Liver (tissue), 8 donors: ENCODE measurements at regions not wholly inside any gene's neighbourhood (a gene's known extent, or its start where the extent isn't known, plus 50 kb on each side); places are given as distances from the start of the nearest gene placed in this dataset.

ENCODE experiments used
- DNase-seq: peaks from one replicate; pipeline ENCODE4 v3.0.0-alpha.2; 2017; ENCODE audit warnings: low spot score
- H3K27ac ChIP-seq, 2 donors: one replicate each; pipeline ENCODE4 v1.7.0; 2013; ENCODE audit warnings: inconsistent platforms in 2 of 2, low read length in 2 of 2, control low read depth in 1 of 2, low read depth in 1 of 2, mild to moderate bottlenecking in 1 of 2
- H3K27me3 ChIP-seq, 4 donors: one replicate each; pipeline versions ENCODE4 v1.6.1 to v1.7.0; 2013; ENCODE audit warnings: low read length in 3 of 4, inconsistent platforms in 1 of 4, mild to moderate bottlenecking in 1 of 4, moderate library complexity in 1 of 4; ENCODE audit not compliant: control insufficient read depth in 4 of 4, insufficient read depth in 4 of 4
- H3K36me3 ChIP-seq, 4 donors: one replicate each; pipeline versions ENCODE4 v1.6.1 to v1.7.0; 2013; ENCODE audit warnings: low read length in 3 of 4, mild to moderate bottlenecking in 3 of 4, low read depth in 1 of 4, moderate library complexity in 1 of 4; ENCODE audit not compliant: control insufficient read depth in 4 of 4, insufficient read depth in 3 of 4
- H3K4me1 ChIP-seq, 4 donors: one replicate each; pipeline versions ENCODE4 v1.6.1 to v1.7.0; 2013; ENCODE audit warnings: low read length in 3 of 4, mild to moderate bottlenecking in 3 of 4, moderate library complexity in 1 of 4; ENCODE audit not compliant: control insufficient read depth in 4 of 4, insufficient read depth in 4 of 4
- H3K4me3 ChIP-seq, 3 donors: one replicate each; pipeline versions ENCODE4 v1.6.1 to v1.7.0; 2013; ENCODE audit warnings: low read length in 3 of 3, control low read depth in 1 of 3, low read depth in 1 of 3, mild to moderate bottlenecking in 1 of 3
- H3K9ac ChIP-seq, 2 donors: one replicate each; pipeline ENCODE4 v1.7.0; 2013; ENCODE audit warnings: low read length in 2 of 2, mild to moderate bottlenecking in 2 of 2, moderate library complexity in 2 of 2, control low read depth in 1 of 2, low read depth in 1 of 2
- H3K9me3 ChIP-seq, 4 donors: one replicate each; pipeline versions ENCODE4 v1.6.1 to v1.7.0; 2013; ENCODE audit warnings: low read length in 3 of 4; ENCODE audit not compliant: control insufficient read depth in 4 of 4
- FOXA1 ChIP-seq: IDR thresholded peaks from 2 replicates; pipeline ENCODE4 v1.6.1; 2016; ENCODE audit warnings: antibody characterized with exemption
- FOXA2 ChIP-seq: IDR thresholded peaks from 2 replicates; pipeline ENCODE4 v1.6.1; 2016; ENCODE audit warnings: antibody characterized with exemption
- GABPA ChIP-seq, 2 donors: IDR thresholded peaks in 1 of 2; conservative IDR thresholded peaks in 1 of 2; 2 replicates each; pipeline ENCODE4 v1.6.1; 2016; ENCODE audit warnings: antibody characterized with exemption in 2 of 2, mild to moderate bottlenecking in 1 of 2, moderate library complexity in 1 of 2
- HNF4A ChIP-seq, 2 donors: conservative IDR thresholded peaks; 2 replicates each; pipeline ENCODE4 v1.6.1; 2016; ENCODE audit warnings: antibody characterized with exemption in 2 of 2, mild to moderate bottlenecking in 2 of 2
- HNF4G ChIP-seq: IDR thresholded peaks from 2 replicates; pipeline ENCODE4 v1.6.1; 2016; ENCODE audit warnings: antibody characterized with exemption
- RAD21 ChIP-seq, 2 donors: IDR thresholded peaks; 2 replicates each; pipeline ENCODE4 v1.6.1; 2016; ENCODE audit warnings: antibody characterized with exemption in 2 of 2, mild to moderate bottlenecking in 2 of 2
- RXRA ChIP-seq, 2 donors: IDR thresholded peaks; 2 replicates each; pipeline ENCODE4 v1.6.1; 2017 to 2018; ENCODE audit warnings: antibody characterized with exemption in 2 of 2, mild to moderate bottlenecking in 1 of 2
- SP1 ChIP-seq: IDR thresholded peaks from 2 replicates; pipeline ENCODE4 v1.6.1; 2018; ENCODE audit warnings: antibody characterized with exemption, mild to moderate bottlenecking
- TAF1 ChIP-seq: conservative IDR thresholded peaks from 2 replicates; pipeline ENCODE4 v1.6.1; 2016; ENCODE audit warnings: antibody characterized with exemption, mild to moderate bottlenecking
- YY1 ChIP-seq: IDR thresholded peaks from 2 replicates; pipeline ENCODE4 v1.6.1; 2016; ENCODE audit warnings: antibody characterized with exemption, mild to moderate bottlenecking
- WGBS: extraction: QIAGEN DNeasy Blood & Tissue Kit; methylation state at CpG from one replicate; pipeline ENCODE4 v1.1.7; 2013; 5-methylcytosine and 5-hydroxymethylcytosine counted together
- TF ChIP-seq, protein P1 (sequence below): IDR thresholded peaks from 2 replicates; pipeline ENCODE4 v1.6.1; 2016; ENCODE audit warnings: antibody characterized with exemption
- TF ChIP-seq, protein P2 (sequence below): fragments of 150-350 bp; IDR thresholded peaks from 2 replicates; pipeline ENCODE4 v1.5.1; 2017; ENCODE audit warnings: improper control_type of control experiment, low read depth, low read length; ENCODE audit not compliant: missing input control
- TF ChIP-seq, protein P3 (sequence below): IDR thresholded peaks from 2 replicates; pipeline ENCODE4 v1.6.1; 2016; ENCODE audit warnings: antibody characterized with exemption, mild to moderate bottlenecking
- donor health status: healthy.
- donor health status: healthy.
- donor health status: healthy.
- donor health status: healthy.
- donor health status: healthy.

DNA sequence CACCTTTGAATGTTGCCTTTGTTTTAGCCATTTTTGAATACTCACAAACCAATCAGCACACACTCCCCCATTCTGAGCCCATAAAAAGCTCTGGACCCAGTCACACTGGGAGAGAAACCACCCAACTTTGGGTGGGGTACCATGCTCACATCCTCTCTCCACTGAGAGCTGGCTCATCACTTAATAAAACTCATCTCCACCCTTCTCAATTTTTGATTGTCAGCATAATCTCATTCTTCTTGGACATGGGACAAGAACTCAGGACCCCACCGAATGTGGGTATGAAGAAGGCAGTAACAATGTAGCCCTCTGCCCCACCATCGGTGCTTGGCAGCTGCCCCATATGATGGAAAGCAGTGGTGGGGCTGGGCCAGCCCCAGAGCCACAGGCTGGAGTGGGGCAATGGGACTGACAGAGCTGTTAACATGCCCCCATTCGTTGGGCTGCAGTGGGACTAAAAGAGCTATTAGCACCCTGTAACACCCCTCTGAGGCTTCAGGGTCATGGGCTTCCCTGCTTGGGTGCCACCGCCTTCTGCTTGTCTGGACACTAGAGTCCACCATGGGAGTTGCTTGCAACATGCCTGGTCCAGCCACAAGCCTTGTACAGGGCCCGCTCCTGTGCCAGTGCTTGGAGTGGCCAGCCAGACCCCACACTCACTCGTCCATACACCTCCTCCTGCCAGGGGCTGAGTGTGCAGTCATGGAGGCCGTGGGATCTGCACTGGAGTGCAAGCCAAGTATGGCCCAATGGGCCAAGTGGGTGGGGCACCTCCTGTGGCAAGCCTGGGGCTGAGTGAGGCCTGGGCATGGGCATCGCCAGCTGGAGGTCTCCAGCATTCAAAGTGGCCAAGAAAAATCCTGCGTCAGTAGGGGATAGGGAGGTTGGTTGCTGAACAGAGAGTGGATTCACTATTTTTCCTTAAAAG, 471.1 kb downstream of the TBC1D22A start:
- Histone ChIP-seq H3K4me3 (peak overlapping the region in 1 of 3 donors; percentile 14), H3K9ac (no peak overlapping the region), H3K4me1 (no peaks in the 10 kb centered on the region), H3K9me3 (peaks cover 4 to 20% (median 11%) of the 10 kb centered on the region in 4 donors), H3K27me3 (no peaks in the 10 kb centered on the region), H3K27ac (no peak overlapping the region), H3K36me3 (no peaks in the 10 kb centered on the region)
- no peak for TF ChIP-seq GABPA (IDR thresholded peaks at IDR 0.05 in 1 of 2, conservative IDR thresholded peaks at IDR 0.05 in 1 of 2)
- no peak for TF ChIP-seq FOXA1
- no peak for TF ChIP-seq YY1
- TF ChIP-seq, protein P1, sequence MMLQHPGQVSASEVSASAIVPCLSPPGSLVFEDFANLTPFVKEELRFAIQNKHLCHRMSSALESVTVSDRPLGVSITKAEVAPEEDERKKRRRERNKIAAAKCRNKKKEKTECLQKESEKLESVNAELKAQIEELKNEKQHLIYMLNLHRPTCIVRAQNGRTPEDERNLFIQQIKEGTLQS, result no peak
- TF ChIP-seq, protein P2, sequence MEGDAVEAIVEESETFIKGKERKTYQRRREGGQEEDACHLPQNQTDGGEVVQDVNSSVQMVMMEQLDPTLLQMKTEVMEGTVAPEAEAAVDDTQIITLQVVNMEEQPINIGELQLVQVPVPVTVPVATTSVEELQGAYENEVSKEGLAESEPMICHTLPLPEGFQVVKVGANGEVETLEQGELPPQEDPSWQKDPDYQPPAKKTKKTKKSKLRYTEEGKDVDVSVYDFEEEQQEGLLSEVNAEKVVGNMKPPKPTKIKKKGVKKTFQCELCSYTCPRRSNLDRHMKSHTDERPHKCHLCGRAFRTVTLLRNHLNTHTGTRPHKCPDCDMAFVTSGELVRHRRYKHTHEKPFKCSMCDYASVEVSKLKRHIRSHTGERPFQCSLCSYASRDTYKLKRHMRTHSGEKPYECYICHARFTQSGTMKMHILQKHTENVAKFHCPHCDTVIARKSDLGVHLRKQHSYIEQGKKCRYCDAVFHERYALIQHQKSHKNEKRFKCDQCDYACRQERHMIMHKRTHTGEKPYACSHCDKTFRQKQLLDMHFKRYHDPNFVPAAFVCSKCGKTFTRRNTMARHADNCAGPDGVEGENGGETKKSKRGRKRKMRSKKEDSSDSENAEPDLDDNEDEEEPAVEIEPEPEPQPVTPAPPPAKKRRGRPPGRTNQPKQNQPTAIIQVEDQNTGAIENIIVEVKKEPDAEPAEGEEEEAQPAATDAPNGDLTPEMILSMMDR, result no peak
- TF ChIP-seq TAF1, result no peak
- TF ChIP-seq, protein P3, sequence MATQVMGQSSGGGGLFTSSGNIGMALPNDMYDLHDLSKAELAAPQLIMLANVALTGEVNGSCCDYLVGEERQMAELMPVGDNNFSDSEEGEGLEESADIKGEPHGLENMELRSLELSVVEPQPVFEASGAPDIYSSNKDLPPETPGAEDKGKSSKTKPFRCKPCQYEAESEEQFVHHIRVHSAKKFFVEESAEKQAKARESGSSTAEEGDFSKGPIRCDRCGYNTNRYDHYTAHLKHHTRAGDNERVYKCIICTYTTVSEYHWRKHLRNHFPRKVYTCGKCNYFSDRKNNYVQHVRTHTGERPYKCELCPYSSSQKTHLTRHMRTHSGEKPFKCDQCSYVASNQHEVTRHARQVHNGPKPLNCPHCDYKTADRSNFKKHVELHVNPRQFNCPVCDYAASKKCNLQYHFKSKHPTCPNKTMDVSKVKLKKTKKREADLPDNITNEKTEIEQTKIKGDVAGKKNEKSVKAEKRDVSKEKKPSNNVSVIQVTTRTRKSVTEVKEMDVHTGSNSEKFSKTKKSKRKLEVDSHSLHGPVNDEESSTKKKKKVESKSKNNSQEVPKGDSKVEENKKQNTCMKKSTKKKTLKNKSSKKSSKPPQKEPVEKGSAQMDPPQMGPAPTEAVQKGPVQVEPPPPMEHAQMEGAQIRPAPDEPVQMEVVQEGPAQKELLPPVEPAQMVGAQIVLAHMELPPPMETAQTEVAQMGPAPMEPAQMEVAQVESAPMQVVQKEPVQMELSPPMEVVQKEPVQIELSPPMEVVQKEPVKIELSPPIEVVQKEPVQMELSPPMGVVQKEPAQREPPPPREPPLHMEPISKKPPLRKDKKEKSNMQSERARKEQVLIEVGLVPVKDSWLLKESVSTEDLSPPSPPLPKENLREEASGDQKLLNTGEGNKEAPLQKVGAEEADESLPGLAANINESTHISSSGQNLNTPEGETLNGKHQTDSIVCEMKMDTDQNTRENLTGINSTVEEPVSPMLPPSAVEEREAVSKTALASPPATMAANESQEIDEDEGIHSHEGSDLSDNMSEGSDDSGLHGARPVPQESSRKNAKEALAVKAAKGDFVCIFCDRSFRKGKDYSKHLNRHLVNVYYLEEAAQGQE, result no peak
- TF ChIP-seq RXRA (IDR thresholded peaks at IDR 0.05), result no peak
- no peak for TF ChIP-seq FOXA2
- WGBS, result 67% methylated on average over 9 of the region's 9 CpGs
- DNase-seq, result no peak

DNA sequence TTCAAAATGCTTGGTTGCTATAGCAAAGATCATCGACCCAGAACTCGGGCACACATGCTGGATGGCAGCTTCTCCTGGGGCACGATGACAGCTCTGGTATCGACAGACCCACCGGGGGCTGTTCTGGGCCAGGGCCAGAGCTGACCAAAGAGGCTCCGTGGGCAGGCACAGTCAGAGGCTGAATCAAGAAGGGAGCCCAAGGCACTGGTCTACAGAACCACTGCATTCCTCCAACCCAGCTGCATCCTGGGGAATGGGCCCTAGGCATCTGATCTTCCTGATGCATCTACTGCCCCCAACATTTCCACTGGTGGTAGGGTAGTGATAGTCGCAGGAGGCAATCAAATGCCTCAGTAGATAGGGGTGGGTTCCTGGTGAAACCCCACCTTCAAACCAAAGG, 470.3 kb downstream of the TBC1D22A start:
- TF ChIP-seq HNF4G, result no peak
- no peaks in the 10 kb centered on the region for H3K27me3 ChIP-seq
- WGBS, result 77% methylated on average over 7 of the region's 7 CpGs
- H3K27ac ChIP-seq, result no peak overlapping the region
- H3K9me3 ChIP-seq, result peaks cover 4 to 20% (median 11%) of the 10 kb centered on the region in 4 donors
- DNase-seq, result no peak
- H3K36me3 ChIP-seq, result no peaks in the 10 kb centered on the region
- H3K4me1 ChIP-seq, result no peaks in the 10 kb centered on the region
- no peak overlapping the region for H3K4me3 ChIP-seq
- no peak overlapping the region for H3K9ac ChIP-seq

DNA sequence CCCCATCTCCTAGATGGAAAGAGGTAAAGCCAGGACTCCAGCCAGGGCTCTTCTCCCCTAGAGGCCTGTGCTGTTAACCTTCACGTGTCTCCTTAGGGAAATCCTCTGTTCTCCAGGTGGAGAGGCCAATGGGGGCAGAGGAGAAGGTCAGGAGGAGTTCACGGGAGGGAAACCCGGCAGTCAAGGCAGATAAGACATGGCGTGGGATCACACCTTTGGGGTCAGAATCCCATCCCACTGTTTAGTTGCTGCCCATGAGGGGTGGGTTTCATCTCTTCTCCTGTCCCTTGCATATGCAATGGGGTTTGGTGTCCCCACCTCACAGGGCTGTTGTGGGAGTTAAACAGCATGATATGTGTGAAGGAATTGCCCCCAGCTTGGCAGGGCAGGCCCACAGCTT, 469.7 kb downstream of the TBC1D22A start:
- TF ChIP-seq SP1 (no peak), RAD21 (IDR thresholded peaks at IDR 0.05) (no peak), HNF4A (conservative IDR thresholded peaks at IDR 0.05) (no peak)
- Histone ChIP-seq H3K36me3 (no peaks in the 10 kb centered on the region), H3K9ac (no peak overlapping the region), H3K4me1 (no peaks in the 10 kb centered on the region), H3K27me3 (no peaks in the 10 kb centered on the region), H3K27ac (no peak overlapping the region), H3K4me3 (no peak overlapping the region), H3K9me3 (peaks cover 4 to 20% (median 11%) of the 10 kb centered on the region in 4 donors)
- DNase-seq, result no peak
- 74% methylated on average over 4 of the region's 4 CpGs for WGBS
